HEK293 (cell line): ENCODE measurements at regions not wholly inside any gene's neighbourhood (a gene's known extent, or its start where the extent isn't known, plus 50 kb on each side); places are given as distances from the start of the nearest gene placed in this dataset.

ENCODE experiments used
- CTCF ChIP-seq: fragments of 450-650 bp; formaldehyde crosslinking; IDR thresholded peaks from 2 replicates; pipeline ENCODE4 v1.5.1; 2016; ENCODE audit warnings: missing biosample characterization, missing genetic modification characterization
- REST ChIP-seq: fragments of 450-650 bp; formaldehyde crosslinking; IDR thresholded peaks from 2 replicates; pipeline ENCODE4 v1.5.1; 2016; ENCODE audit warnings: missing biosample characterization, missing genetic modification characterization
- TCF7L2 ChIP-seq: IDR thresholded peaks from 2 replicates; pipeline ENCODE4 v1.6.1; 2011; ENCODE audit warnings: low read depth, mild to moderate bottlenecking, inconsistent platforms, low read length, moderate library complexity, borderline replicate concordance
- ZBTB48 ChIP-seq: fragments of 450-650 bp; formaldehyde crosslinking; IDR thresholded peaks from 2 replicates; pipeline ENCODE4 v1.5.1; 2016; ENCODE audit warnings: missing biosample characterization, missing genetic modification characterization
- ZFP37 ChIP-seq: fragments of 450-650 bp; formaldehyde crosslinking; IDR thresholded peaks from 2 replicates; pipeline ENCODE4 v1.5.1; 2016; ENCODE audit warnings: missing biosample characterization, missing genetic modification characterization
- ZIC2 ChIP-seq: fragments of 450-650 bp; formaldehyde crosslinking; IDR thresholded peaks from 2 replicates; pipeline ENCODE4 v1.5.1; 2016; ENCODE audit warnings: missing biosample characterization, missing genetic modification characterization
- ZNF138 ChIP-seq: fragments of 450-650 bp; formaldehyde crosslinking; IDR thresholded peaks from 2 replicates; pipeline ENCODE4 v1.5.1; 2016; ENCODE audit warnings: missing biosample characterization, missing genetic modification characterization, borderline replicate concordance
- ZNF146 ChIP-seq: fragments of 450-650 bp; formaldehyde crosslinking; IDR thresholded peaks from 2 replicates; pipeline ENCODE4 v1.5.1; 2016; ENCODE audit warnings: missing biosample characterization, missing genetic modification characterization
- ZNF248 ChIP-seq: fragments of 450-650 bp; formaldehyde crosslinking; IDR thresholded peaks from 2 replicates; pipeline ENCODE4 v1.5.1; 2017; ENCODE audit warnings: missing biosample characterization, missing genetic modification characterization
- ZNF580 ChIP-seq: fragments of 450-650 bp; formaldehyde crosslinking; IDR thresholded peaks from 2 replicates; pipeline ENCODE4 v1.5.1; 2016; ENCODE audit warnings: missing biosample characterization, missing genetic modification characterization

- TF ChIP-seq ZIC2 (tag by site-specific recombination) (no peak), ZNF248 (tag by site-specific recombination) (no peak), CTCF (tag by site-specific recombination) (no peak), ZNF580 (tag by site-specific recombination) (no peak), ZBTB48 (tag by site-specific recombination) (no peak), ZNF146 (tag by site-specific recombination) (no peak), TCF7L2 (no peak), ZNF138 (no peak), ZFP37 (no peak), REST (no peak)
Observed at GRCh38 chrX:51182545-51182944, 150.1 kb upstream of the NUDT10 start.
